Hippocampal formation (tissue), 2 donors: ENCODE measurements at regions not wholly inside any gene's neighbourhood (a gene's known extent, or its start where the extent isn't known, plus 50 kb on each side); places are given as distances from the start of the nearest gene placed in this dataset.
"Not testable (repeated sequence)": the region's sequence is repeated elsewhere in the genome, so short reads cannot be mapped to it uniquely, and the experiment has no call there.

ENCODE experiments used
- DNase-seq, 2 donors: peaks; one replicate each; lab custom pipeline; 2025; lab: John Stamatoyannopoulos, UW

DNA sequence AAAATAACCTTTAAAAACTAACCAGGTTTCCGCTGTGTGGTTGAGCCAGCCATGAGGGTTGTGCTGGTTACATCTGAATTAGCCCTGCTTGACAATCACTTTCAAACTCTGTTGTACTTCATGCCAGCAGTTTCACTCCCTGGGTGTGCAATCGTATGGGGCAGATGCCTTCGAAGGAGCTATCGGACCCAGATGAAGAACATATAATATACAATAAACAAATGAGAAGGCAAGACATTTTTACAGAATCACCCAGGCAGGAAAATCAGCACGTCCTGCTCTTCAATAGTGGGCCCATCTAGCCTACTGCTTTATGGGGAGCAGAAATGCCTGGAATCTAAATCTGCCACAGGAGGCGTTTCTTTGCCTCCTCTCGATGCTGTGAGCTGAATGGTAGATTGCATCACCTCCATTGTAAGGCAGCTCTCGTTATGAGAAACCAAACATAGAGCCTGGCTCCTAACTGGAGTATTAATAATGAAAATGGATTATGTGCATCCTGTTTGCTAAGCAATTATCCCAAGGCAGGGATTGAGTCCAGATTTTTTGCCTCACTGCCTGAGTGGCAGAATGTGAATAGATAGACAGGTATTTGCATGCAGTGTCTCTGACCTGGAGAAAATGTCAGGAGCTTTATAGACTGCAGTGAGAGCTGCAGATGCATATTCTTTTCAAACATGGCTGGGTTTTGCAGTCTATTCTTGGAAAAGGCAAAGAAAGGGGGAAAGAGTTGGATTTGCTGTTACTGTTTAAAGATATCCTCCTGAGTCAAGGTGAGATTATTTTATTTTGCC is 143.3 kb upstream of the SMARCA2 start:
- no peak for DNase-seq

DNA sequence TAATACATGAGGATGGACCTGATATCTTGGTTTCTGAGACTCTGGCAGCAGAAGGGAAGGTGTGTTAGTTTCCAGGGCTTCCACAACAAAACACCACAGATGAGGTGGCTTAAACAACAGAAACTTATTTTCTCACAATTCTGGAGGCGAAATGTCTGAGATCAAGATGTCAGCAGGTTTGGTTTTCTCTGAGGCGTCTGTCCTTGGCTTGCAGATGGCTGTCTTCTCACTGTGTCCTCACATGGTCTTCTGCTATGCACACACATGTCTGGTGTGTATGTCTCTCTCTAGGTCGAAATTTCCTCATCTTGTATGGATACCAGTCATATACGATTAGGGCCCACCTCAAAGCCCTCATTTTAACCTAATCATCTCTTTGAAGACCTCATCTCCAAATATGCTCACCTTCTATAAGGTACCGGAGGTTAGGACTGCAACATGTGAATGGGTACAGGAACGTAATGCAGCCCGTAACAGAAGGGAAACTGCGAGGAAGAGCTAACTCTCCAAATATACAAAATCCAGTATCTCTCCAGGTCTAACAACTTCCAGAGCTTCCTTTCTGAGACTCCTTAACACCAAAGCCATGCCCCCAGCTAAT is 139.8 kb upstream of the SMARCA2 start:
- no peak for DNase-seq

DNA sequence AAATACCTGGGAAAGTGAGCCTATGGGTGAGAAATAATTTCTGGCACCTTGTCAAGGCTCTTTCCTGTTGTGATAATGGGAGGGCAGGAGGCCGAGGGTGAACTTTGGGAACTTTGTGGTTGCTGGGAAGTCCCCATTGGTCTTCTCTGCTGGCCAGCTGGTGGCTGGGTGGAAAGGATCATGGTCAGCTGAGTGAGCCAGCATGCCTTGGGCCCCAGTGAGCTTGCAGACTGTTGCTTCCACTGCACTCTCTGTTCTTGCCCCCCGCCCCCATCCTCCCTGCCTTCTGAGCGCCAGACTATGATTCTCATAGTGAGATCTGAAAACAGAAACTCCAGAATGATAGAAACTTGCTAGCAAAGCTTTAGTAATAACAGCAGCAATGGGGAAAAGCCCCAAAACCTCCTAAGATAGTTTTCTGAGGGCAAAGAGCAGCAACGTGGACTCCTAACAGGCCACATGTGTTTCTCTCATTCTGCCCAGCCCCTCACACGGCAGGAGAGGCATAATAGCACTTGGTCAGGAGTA is 139.2 kb upstream of the SMARCA2 start:
- DNase-seq: no peak

- no peak for DNase-seq
Observed at GRCh38 chr9:1876891-1877496, 138.2 kb upstream of the SMARCA2 start.

- DNase-seq: no peak
Observed at GRCh38 chr9:1877951-1878350, 137.2 kb upstream of the SMARCA2 start.

DNA sequence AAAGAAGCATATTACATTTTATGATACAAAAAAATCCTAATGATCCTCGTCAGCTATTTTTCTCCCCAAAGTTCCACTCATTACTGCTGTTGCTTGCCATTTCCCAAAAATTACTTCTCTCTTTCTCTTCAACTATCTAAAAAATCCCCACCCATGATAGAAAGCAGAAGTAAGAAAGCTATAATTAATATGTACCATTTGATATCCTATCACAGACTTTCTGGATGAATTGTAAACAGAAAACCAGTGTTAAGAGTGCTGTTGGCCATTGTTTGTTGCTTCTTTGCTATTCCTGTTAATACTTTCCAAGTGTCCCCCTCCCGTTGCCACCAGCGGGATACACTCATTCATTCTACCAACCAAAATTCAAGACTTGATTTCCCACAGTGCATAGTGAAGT is 136.3 kb upstream of the SMARCA2 start:
- DNase-seq: no peak

DNA sequence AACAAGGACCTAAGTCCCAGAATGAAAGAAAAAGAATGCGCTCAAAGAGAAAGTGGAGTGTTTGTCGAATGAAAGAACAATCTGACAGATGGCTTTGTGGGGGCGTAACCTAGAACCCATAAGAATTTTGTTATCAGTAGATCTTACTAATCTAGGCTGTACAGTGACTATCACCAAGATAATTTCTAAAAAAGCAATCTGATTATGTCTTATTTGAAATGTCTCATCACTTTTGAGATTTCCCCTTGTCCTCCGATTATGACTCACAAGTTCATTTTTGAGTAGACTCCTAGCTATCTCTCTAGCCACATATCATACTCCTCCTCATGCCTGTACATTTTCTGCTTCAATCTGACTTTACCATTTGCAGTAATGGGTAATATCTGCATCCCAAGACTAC is 135.6 kb upstream of the SMARCA2 start:
- no peak for DNase-seq

GRCh38 chr9:1880038-1880565 is 135.0 kb upstream of the SMARCA2 start:
- no peak for DNase-seq

DNA sequence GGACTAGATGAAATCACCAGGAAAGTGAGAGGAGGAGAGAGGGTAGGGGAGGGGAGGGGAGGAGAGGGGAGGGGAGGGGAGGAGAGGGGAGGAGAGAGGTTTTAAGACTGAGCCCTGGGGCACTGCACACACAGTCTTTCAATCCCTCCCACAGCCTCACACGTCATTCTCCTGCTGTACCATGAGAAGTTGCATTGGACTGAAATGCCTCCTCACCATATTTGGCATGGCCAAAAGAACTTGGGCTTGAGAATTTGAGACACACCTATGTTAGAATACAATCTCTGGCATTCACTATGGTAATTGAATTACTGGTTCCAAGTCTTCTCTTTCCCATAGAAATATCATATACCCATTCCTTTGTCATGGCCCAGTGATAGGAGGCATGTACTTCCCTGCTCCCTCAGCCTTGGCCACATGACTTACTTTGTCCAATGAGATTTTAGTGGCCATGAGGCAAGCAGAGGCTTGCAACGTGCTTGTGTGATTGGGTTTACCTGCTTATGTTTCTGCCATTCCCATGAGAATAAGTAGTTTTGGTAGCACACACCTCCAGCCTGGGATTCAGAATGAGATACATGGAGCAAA is 133.3 kb upstream of the SMARCA2 start:
- no peak for DNase-seq

- no peak for DNase-seq
Observed at GRCh38 chr9:1882711-1883403, 132.3 kb upstream of the SMARCA2 start.

DNA sequence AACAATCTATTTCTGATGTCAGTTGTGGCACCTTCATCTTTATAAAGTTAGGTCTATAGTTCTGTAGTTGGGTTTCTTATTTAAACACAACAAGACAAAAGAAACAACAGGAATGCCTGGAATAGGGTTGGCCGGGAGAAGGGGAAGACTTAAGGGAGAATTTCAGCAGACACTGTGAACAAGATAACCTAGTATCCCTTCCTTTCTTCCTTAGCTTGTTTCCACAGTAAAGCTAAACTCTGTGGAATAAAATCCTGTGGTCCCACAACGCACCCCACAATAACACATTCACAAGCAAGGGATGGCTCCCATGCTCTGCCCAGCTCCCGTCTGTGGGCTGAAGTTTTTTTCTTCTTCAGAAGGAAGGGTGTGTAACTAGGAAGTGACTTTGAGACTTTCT is 124.9 kb upstream of the SMARCA2 start:
- DNase-seq: no peak

- DNase-seq: no peak
Observed at GRCh38 chr9:1890816-1891215, 124.3 kb upstream of the SMARCA2 start.

DNA sequence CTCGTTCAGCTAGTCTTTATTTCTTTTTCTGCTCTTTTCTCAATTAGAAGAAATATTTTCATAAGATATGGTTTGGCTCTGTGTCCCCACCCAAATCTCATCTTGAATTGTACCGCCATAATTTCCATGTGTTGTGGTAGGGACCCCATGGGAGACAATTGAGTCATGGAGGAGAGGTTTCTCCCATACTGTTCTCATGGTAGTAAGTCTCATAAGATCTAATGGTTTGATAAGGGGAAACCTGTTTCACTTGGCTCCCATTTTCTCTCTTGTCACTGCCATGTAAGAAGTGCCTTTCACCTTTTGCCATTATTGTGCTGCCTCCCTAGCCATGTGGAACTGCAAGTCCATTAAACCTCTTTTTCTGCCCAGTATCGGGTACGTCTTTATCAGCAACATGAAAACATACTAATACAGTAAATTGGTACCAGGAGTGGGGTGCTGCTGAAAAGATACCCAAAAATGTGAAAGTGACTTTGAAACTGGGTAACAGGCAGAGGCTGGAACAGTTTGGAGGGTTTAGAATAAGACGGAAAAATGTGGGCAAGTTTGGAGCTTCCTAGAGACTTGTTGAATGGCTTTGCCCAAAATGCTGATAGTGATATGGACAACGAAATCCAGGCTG is 112.0 kb upstream of the SMARCA2 start:
- not testable (repeated sequence) for DNase-seq

- no peak for DNase-seq
Observed at GRCh38 chr9:1907465-1907864, 107.7 kb upstream of the SMARCA2 start.

GRCh38 chr9:1909322-1909721 is 105.8 kb upstream of the SMARCA2 start:
- no peak for DNase-seq

- DNase-seq: no peak
Observed at GRCh38 chr9:1910269-1910811, 104.8 kb upstream of the SMARCA2 start.

DNA sequence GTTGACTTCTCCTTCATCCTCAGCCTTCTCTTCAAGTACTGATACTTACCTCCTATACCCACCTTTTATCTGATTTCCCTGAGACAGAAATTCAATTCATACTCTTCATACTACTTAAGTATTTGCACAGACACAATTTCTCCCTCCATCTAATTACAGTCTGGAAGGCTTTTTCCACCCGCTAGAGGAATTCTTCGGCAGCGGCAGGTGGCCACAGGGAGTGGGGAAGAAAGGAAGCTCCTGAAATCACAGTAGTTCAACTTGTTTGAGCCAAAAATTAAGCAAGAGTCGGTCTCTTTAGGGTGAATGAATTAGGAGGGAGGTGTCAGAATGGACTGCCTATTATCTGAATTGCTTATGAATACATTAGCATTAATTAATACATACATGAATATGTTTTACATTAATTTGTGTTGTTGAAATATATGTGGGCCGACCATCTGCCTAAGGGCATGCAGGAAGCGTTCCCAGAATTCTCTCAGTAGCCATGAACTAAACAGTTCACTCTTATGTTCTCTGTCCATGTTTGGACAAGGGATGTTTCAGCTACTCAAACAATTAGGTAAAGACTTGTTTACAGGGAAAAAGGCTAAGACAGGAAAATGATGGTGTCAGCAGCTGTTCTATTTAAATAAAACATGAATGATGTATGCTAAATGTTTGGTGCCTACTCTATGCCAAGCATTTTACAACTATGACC is 101.4 kb upstream of the SMARCA2 start:
- no peak for DNase-seq

- no peak for DNase-seq
Observed at GRCh38 chr9:1916095-1916494, 99.1 kb upstream of the SMARCA2 start.

DNA sequence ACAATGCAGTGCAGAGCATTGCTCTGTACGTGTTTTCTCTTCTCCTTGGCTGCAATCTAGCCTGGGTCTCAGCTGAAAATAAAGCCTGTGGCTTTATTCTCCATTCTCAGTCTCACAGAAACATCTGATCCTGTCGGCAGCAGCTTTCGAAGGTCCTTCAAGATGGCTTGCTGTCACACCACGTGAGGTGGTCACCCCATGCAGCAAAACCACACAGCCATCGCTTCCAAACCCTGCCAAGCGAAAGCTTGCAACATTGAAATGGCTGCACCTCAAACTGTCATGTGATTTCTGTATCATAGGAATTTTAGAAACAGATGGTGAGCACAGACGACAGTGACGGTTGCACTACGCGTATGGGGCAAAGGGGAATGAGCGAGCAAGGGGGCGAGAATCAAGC is 98.5 kb upstream of the SMARCA2 start:
- DNase-seq: no peak

DNA sequence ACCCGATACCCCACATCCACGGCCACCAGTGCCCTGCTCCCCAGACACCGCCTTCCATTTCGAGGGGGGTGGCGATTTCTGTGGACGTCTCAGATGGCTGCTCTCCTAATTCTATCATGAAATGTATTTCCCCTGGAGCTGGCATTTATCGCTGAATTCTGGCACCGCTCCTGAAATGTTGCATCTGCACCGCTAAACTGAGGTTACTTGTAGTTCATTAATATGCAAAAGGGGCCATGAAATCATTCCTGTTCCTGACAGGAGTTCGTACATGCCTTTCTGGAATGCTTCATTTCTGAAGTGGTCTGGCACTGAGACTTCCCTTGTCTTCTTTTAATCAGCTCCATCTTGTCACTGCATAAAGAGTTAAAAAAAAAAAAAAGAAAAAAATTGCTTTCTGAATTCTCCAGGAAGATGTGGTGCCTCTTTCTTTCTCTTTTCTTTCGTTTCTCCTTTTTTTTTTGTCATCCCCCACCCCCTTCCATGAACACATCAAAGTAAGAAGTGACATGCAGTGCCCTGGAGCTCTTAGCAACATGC is 97.7 kb upstream of the SMARCA2 start:
- DNase-seq: no peak
